Myocyte (in vitro differentiated cells): ENCODE measurements at regions not wholly inside any gene's neighbourhood (a gene's known extent, or its start where the extent isn't known, plus 50 kb on each side); places are given as distances from the start of the nearest gene placed in this dataset.
"Not testable (repeated sequence)": the region's sequence is repeated elsewhere in the genome, so short reads cannot be mapped to it uniquely, and the experiment has no call there.

Experiments used
- DNase-seq: peaks from one replicate; pipeline ENCODE4 v3.0.0-alpha.2; 2012; ENCODE audit warnings: low read depth

DNA sequence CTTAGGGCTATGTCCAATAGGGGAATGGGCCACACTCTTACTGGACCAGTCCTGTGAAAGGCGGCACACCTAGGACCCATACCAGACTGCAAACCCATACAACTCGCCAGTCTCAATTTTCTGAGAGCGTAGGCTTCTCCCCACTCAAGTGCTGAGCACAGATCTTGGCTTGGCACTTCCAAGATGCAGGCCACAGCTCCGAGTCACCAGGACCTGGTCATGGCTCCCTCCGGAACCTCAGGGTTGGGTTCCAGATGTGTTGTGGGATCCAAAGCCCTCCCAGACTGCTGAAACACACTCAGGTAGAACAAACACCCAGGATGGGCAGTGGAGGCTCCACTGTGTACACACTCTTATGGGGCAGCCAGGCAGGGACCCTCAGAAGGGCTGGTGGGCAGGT is 103.3 kb downstream of the TMEM144 start:
- DNase-seq: no peak

- peak; percentile 67 for DNase-seq
Observed at GRCh38 chr4:158314756-158315487, 104.6 kb downstream of the TMEM144 start.

DNA sequence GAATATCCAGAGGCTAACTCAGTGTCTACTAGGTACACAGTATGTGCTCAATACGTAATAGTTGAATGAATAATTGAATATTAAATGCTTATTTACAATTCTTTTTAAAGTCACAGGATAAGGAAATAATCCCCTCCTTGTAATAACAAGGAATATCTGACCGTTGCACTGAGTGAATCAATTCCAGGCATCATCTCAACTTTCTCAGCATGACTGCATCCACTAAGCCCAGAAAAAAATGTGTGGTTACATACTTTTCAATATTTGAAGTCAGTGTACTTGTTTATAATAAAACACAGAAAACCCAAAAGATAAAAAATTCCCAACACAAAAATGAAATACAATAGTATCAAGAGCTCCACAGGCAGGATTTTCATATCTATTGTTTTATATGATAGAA is 105.4 kb downstream of the TMEM144 start:
- peak; percentile 50 for DNase-seq

GRCh38 chr4:158316264-158316663 is 106.0 kb downstream of the TMEM144 start:
- peak; percentile 11 for DNase-seq

DNA sequence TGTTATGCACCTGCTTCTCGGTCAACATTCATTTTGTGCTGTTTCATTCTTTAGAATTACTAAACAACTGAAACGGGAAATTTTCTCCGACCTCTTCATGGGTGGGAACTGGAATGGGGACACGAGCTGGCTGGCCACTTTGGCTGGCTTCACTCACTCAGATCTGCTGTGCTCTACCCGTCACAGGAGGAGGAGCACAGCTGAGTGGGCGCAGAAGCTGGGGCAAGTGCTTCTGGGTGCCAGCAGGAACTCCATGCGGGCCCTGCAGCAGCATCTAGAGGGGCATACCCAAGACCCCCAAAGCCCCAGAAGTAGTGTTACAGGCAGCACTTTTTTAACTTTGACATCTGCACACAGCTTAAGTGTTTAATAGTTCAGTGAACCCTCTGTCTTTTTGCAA is 109.6 kb downstream of the TMEM144 start:
- no peak for DNase-seq

GRCh38 chr4:158322109-158322508 is 111.8 kb downstream of the TMEM144 start:
- no peak for DNase-seq

GRCh38 chr4:158327525-158327924 is 117.2 kb downstream of the TMEM144 start:
- DNase-seq: no peak

DNA sequence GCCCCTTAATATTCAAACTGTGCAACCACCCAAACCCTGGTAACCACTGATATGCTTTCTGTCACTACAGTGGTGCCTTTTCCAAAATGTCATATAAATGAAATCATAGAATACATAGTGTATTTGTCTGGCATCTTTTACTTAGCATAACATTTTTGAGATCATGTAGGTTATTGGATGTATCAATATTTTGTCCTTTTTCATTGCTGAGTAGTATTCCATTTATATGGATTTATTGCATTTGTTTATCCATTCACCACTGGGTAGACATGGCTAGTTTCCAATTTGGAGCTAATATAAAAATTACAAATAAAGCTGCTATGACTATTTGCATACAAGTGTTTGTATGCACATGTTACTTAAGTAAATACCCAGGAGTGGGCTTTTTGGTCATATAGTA is 121.6 kb downstream of the TMEM144 start:
- no peak for DNase-seq

DNA sequence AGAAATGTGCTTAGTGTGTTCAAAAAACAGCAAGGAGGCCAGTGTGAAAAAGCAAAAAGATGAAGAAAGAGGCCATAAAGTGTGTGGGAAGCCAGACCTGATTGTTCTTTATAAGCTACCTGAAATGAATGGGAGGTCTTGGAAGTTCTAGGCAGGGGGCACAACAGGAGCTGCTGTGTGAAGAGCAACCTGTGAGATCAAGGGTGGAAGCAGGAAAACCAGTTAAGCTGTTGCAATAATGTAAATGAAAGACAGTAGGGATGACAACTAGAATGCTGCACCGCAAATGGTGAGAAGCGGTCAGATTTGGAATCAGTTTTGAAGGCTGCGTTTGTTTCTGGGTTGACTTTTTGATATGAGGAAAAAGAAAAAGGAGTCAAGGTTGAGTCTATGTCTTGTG is 123.5 kb downstream of the TMEM144 start:
- DNase-seq: no peak

DNA sequence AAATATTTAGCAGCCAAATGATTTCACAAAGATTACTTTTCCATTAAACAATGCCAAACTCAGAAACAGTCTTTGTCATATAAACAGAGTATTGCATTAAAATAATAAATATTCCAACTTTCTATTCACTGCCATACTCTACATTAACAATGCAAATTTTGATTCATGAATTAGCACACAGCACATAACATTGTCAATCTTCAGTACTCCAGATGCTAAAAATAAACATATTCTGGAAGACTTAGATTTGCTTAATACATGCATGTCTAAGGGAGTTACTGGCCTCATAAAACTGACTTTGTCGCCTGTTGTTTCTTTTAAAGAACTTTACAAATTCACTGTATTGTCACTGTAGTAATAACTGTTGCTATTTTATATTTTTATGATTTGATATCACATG is 131.6 kb downstream of the TMEM144 start:
- no peak for DNase-seq

- no peak for DNase-seq
Observed at GRCh38 chr4:158346576-158346975, 136.3 kb downstream of the TMEM144 start.

DNA sequence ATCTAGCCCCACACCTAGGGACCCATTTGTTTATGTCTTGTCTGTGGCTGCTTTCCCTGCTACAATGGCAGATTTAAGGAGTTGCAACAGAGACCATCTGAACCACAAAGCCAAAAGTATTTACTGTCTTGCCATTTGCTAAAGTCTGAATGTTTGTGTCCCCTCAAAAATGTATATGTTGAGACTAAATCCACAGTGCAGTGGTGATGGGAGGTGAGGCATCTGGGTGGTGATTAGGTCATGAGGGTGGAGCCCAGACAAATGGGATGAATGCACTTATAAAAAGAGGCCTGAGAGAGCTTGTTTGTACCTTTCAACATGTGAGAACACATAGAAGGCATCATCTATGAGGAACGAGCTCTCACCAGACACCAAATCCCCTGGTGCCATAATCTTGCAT is 137.3 kb downstream of the TMEM144 start:
- no peak for DNase-seq

DNA sequence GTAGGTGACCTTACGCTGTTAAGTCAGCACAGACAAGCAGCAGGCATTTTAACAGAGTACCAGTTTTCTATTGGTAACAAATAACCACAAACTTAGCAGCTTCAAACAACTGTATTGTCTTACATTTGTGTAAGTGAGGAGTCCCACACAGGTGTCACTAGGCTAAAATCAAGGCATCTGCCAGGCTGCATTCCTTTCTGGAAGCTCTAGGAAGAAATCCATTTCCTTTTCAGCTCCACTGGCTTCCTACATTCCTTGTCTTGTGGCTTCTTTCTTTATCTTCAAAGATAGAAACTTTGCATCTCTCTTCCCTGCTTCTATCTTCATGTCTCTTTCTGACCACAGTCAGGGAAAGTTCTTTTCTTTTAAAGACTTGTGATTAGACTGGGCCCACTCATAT is 139.9 kb downstream of the TMEM144 start:
- no peak for DNase-seq

GRCh38 chr4:158353541-158354304 is 143.4 kb downstream of the TMEM144 start:
- DNase-seq: no peak

DNA sequence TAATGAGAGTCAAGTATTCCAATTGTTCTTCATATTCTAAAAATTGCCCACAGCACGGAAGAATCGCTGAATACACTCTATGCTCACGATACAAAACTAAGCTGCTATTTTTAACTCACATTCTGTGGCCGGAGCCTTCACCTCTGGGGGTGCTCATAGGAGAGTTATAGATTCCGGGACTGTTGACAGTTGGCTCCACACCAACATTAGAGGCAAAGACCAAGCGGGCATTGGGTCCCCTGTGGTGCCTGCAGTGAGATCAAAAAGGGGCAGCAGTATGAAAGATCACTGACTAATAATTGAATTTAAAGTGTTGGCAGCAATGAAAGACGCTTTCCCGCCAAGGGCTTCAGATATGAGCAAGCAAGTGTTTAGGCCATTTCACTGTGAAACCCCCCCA is 146.0 kb downstream of the TMEM144 start:
- peak; percentile 36 for DNase-seq

- DNase-seq: not testable (repeated sequence)
Observed at GRCh38 chr4:158367932-158368441, 153.7 kb upstream of the RXFP1 start.

GRCh38 chr4:158371158-158371557 is 150.5 kb upstream of the RXFP1 start:
- DNase-seq: no peak

GRCh38 chr4:158374318-158374717 is 147.4 kb upstream of the RXFP1 start:
- DNase-seq: no peak

- no peak for DNase-seq
Observed at GRCh38 chr4:158376106-158376840, 145.4 kb upstream of the RXFP1 start.

- no peak for DNase-seq
Observed at GRCh38 chr4:158384414-158384813, 137.3 kb upstream of the RXFP1 start.

DNA sequence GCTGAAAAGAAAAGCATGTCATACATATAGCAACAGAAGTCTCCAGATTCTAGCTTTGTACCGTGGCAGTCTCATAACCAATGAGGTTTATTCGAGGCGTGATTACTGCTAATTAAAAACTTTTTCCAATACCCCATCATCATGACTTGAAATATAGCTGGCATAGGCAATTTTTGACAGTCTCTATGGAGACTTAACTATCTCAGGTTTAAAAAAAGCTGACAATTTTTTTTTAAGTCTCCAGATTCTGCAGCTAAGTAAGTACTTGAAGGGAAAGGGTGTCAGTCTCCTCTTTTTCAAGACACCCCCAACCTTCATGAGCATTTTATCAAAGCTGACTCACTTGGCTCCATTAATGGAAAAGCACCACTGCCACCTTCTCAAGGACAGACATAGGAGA is 126.3 kb upstream of the RXFP1 start:
- no peak for DNase-seq

DNA sequence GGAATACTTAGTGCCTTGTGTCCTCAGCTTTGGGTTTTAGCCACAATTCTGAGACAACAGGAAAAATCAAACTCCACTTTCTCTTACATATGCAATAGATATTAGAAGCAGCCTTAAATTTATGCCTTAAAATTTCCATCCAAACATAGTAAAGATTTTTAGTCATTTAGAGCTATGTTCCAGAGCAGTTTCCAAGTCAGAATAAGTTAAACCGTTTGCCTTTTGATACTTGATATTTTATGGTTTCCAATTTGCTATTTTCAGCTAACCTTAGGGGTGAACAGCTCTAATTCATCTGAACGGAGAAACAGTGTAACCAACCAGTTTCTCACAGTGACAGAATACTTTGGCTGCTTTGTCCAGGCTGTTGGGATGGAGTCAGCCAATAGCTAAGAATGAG is 125.8 kb upstream of the RXFP1 start:
- no peak for DNase-seq
